HG02571 (cell line): ENCODE measurements at regions not wholly inside any gene's neighbourhood (a gene's known extent, or its start where the extent isn't known, plus 50 kb on each side); places are given as distances from the start of the nearest gene placed in this dataset.
"Not testable (repeated sequence)": the region's sequence is repeated elsewhere in the genome, so short reads cannot be mapped to it uniquely, and the experiment has no call there.

Experiments
- ATAC-seq: cut with Tn5 transposase; IDR thresholded peaks from one replicate; pipeline ENCODE4 v1.9.1; 2021; ENCODE audit warnings: mild to moderate bottlenecking, moderate library complexity; ENCODE audit not compliant: unreplicated experiment

- ATAC-seq = no peak
Observed at GRCh38 chr5:154653764-154654485, 101.3 kb upstream of the LARP1 start.

- ATAC-seq = no peak
Observed at GRCh38 chr5:154653418-154653763, 101.8 kb upstream of the LARP1 start.

DNA sequence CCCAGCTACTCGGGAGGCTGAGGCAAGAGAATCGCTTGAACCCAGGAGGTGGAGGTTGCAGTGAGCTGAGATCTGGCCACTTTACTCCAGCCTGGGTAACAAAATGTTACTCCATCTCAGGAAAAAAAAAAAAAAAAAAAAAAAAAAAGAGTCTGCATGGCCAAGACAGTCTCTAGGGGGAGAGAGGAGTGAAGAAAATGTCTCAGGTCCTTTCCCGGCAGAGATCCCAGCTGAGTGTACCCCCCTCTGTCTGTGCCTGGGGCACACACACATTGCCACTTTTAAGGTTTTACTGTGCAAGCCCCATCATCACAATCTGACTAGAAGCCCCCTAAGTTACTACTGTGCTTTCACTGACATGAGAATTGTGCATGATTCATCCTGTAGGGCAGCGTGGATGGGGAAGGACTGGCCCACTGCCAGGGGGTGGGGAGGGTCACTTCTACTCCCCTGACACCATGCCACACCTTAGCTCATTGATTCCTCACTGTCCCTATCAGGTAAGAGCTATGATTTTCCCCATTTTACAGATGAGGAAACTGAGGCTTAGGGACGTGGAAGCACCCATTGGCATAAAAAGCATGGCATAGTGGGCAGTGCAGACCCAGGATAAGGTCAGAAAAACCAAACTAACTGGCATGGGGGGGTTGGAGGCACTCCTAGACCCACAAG is 102.3 kb upstream of the LARP1 start:
- no peak for ATAC-seq

GRCh38 chr5:154651795-154652194 is 103.4 kb upstream of the LARP1 start:
- not testable (repeated sequence) for ATAC-seq

- ATAC-seq = no peak
Observed at GRCh38 chr5:154648706-154649105, 106.5 kb upstream of the LARP1 start.

DNA sequence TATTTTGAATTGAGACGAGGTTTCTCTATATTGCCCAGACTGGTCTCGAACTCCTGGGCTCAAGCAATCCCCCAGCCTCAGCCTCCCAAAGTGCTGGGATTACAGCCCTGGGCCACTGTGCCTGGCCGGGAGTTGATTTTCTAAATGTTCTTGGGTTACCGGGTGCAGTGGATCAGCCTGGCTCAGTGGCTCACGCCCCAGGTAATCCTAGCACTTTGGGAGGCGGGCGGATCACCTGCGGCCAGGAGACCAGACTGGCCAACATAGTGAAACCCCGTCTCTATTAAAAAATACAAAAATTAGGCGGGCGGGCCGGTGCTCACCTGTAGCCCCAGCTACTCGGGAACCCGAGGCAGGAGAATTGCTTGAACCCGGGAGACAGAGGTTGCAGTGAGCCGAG is 106.9 kb upstream of the LARP1 start:
- no peak for ATAC-seq

- ATAC-seq = no peak
Observed at GRCh38 chr5:154647761-154648145, 107.4 kb upstream of the LARP1 start.

DNA sequence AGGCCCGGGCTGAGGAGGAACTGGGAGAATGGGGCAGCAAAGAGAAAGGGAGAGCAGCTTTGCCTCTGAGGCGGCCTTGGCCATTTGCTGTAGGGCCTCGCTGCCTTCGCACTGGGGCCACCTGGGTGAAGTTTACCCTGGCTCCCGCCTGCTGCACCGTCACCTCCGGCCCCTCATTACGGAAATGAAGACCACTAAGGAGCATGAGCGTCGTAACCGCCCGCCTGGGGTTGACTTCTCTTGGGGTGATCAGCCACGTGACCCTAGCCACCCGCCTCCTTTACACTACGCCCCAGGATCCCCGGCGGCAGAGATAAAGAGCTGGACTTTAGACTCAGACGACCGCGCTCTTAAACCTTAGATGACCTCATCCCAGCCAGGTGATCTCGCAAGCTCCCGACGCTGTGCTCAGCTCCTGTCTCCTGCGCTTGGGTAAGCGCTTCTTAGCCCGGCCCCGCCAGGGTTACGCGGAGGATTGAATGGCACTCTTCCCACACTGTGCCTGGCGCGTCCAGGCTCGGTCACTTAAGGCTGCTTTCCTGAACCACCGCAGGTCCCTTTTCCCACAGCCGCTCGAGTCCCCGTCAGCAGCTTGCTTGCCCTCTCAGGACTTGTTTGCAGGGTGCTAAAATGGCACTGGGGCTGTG is 107.9 kb upstream of the LARP1 start:
- ATAC-seq = no peak

DNA sequence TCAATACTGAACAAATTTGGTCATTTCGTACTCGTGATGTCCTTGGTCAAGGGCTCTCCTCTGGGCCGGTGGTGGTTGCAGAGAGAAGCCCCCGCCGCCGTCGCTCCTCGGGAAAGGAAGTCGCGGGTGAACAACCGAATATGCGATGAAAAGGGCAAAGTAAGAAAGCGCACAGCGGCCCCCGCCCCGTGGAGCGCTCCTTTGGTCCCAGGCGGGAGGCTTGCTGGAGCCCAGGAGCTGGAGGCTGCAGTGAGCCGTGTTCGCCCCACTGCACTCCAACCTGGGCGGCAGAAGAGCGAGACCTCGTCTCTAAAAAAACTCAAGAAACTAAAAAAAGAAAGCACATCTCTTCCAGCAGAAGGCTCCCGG is 108.4 kb upstream of the LARP1 start:
- no peak for ATAC-seq

DNA sequence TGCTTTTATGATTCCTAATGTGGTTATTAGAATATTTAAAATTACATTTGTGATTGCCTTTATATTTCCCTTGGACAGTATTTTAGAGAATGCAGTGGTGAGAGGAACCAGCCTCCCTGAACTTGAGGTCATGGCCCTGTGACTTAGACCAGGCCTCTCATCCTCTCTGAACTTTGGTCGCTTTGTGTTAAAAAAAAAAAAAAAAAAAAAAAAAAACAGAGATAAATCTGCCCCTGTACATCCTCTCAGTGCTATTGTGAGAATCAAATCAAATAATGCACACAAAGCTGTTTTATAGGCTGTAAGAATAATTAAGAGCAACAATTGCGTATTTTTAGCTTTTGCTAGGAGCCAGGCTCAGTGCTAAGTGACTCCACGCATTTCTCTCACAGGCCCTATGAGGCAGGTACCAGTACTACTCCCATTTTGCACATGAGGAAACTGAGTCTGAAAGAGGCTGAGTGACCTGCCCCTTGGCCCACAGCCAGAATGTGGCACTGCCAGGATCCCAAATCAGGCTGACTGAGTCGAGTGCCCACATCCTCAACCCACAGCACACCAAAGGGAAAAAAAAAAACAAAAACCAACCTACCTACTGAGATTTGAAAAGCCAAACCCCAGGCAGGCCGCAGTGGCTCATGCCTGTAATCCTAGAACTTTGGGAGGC is 110.3 kb upstream of the LARP1 start:
- no peak for ATAC-seq

- ATAC-seq = no peak
Observed at GRCh38 chr5:154642499-154643245, 112.5 kb upstream of the LARP1 start.

DNA sequence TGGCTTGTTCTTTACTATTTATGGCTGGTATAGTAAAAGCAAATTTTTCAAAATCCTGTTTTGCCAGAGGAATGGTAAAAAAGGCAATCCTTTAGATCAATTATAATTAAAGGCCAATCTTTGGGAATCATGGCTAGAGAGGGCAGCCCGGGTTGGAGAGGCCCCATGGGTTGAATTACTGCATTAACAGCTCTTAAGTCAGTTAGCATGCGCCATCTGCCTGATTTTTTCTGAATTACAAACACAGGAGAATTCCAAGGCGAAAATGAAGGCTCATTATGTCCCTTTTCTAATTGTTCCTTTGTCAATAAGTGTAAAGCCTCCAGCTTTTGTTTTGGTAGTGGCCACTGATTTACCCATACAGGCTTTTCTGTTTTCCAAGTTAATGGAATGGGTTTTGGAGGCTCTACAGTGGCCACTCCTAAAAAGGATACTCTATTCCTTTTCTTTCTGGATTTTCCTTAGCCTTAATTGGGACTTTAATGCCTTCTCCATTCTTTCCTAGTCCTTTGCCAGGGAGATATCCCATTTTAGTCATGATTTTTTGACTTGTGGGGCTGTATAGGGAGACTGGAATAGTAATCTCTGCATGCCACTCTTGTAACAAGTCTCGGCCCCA is 114.9 kb upstream of the LARP1 start:
- ATAC-seq = not testable (repeated sequence)

GRCh38 chr5:154636786-154637185 is 118.4 kb upstream of the LARP1 start:
- ATAC-seq = not testable (repeated sequence)

GRCh38 chr5:154636271-154636670 is 118.9 kb upstream of the LARP1 start:
- ATAC-seq = not testable (repeated sequence)

DNA sequence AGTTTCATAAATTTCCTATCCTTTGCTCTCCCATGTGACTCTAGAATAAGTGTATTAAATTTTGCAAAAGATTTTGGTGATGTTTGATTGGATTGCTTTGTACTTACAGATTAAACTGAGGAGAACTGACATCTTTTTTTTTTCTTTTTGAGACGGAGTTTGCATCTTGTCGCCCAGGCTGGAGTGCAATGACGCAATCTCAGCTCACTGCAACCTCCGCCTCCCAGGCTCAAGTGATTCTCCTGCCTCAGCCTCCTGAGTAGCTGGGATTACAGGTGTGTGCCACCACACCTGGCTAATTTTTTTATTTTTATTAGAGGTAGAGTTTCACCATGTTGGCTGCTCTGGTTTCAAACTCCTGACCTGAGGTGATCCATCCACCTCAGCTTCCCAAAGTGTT is 121.4 kb upstream of the LARP1 start:
- not testable (repeated sequence) for ATAC-seq

- no peak for ATAC-seq
Observed at GRCh38 chr5:154631141-154631540, 124.0 kb upstream of the LARP1 start.

GRCh38 chr5:154630410-154630809 is 124.8 kb upstream of the LARP1 start:
- no peak for ATAC-seq

GRCh38 chr5:154628685-154629084 is 126.5 kb upstream of the LARP1 start:
- no peak for ATAC-seq

DNA sequence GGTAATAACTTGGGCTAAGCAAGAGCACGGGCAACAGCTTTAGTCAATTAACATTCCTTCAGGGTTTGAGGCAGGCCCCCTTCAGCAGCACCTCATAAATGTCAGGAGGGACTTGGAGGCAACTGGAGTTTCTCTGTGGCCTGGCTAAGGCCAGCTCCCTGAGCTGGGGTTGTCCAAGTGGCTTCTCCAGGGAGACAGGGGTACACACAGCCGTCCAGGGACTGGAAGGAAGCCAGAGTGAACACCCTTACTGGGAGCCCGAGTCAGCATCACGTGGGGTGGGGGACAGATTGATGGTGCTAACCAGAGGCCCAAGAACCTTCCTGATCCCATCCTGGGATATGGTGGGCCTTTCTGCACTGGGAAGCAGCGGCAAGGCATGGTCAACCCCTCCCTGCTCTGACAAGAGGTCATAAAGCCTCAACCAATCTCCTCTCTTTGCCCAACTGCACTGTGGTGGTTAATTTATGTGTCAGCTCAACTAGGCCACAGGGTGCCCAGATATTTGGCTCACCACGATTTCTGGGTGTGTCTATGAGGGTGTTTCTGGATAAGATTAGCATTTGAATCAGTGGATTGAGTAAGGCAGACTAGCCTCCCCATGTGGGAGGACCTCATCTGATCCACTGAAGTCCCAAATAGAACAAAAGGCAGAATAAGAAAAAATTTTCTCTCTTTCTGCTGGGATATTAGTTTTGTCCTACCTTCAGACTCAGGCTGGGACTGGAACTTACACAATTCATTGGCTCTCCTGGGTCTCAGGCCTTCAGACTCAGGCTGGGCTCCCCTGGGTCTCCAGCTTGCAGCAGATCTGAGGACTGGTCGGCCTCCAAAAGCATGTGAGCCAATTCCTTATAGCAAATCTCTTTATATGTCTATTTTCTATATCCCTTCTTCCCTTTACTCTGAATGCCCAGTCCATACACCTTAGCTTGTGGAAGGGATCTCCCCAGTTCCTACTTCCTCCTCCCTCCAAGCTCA is 127.2 kb upstream of the LARP1 start:
- ATAC-seq = no peak
